Activated naive CD8-positive, alpha-beta T cell treated with anti-CD3 and anti-CD28 coated beads for 36 hours (primary cell): ENCODE measurements at regions not wholly inside any gene's neighbourhood (a gene's known extent, or its start where the extent isn't known, plus 50 kb on each side); places are given as distances from the start of the nearest gene placed in this dataset.
A peak's percentile ranks its signal among the peaks of the same experiment; 100 is the strongest.
"Not testable (repeated sequence)": the region's sequence is repeated elsewhere in the genome, so short reads cannot be mapped to it uniquely, and the experiment has no call there.

Source experiments
- DNase-seq: peaks from one replicate; pipeline ENCODE4 v3.0.0; 2021
- H3K27ac Mint-ChIP-seq: one replicate; pipeline ENCODE4 v1.8.0; 2022; ENCODE audit warnings: mild to moderate bottlenecking, moderate library complexity, mixed read lengths
- H3K27me3 Mint-ChIP-seq: one replicate; pipeline ENCODE4 v1.8.0; 2022; ENCODE audit warnings: mild to moderate bottlenecking, mixed read lengths
- H3K36me3 Mint-ChIP-seq: one replicate; pipeline ENCODE4 v1.8.0; 2021; ENCODE audit warnings: mild to moderate bottlenecking, mixed read lengths
- H3K4me1 Mint-ChIP-seq: one replicate; pipeline ENCODE4 v1.8.0; 2021; ENCODE audit warnings: mixed read lengths
- H3K4me3 Mint-ChIP-seq: one replicate; pipeline ENCODE4 v1.8.0; 2022; ENCODE audit warnings: mild to moderate bottlenecking, moderate library complexity, mixed read lengths
- H3K9me3 Mint-ChIP-seq: one replicate; pipeline ENCODE4 v1.8.0; 2022; ENCODE audit warnings: mixed read lengths

DNA sequence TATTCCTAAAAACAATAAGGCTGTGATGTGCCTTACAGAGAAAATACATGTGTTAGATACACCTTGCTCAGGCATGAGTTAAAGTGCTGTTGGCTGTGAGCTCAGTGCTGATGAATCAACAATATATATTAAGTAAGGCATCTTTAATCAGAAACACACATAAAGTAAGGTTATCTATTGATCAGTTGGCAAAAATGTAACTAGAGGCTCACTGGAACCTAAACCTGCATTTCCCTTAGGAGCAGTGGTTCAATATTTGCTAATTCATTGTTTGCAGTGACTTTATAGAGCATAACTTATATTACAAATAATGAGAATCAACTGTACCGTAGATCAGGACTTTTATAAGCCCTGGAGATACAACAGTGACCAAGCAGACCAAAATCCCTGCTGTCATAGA is 77.0 kb upstream of the CYP1B1 start:
- no peaks in the 10 kb centered on the region for H3K4me1 Mint-ChIP-seq
- H3K4me3 Mint-ChIP-seq = no peak overlapping the region
- H3K27ac Mint-ChIP-seq = no peak overlapping the region
- H3K27me3 Mint-ChIP-seq = peaks cover 36% of the 10 kb centered on the region
- no peak for DNase-seq
- H3K36me3 Mint-ChIP-seq = no peaks in the 10 kb centered on the region
- H3K9me3 Mint-ChIP-seq = no peaks in the 10 kb centered on the region

GRCh38 chr2:38152035-38152434 is 76.1 kb upstream of the CYP1B1 start:
- peaks cover 31% of the 10 kb centered on the region for H3K27me3 Mint-ChIP-seq
- no peaks in the 10 kb centered on the region for H3K9me3 Mint-ChIP-seq
- no peak overlapping the region for H3K4me3 Mint-ChIP-seq
- H3K36me3 Mint-ChIP-seq = no peaks in the 10 kb centered on the region
- DNase-seq = no peak
- peaks cover 3% of the 10 kb centered on the region for H3K4me1 Mint-ChIP-seq
- no peak overlapping the region for H3K27ac Mint-ChIP-seq

GRCh38 chr2:38149531-38149930 is 73.6 kb upstream of the CYP1B1 start:
- Mint-ChIP-seq H3K4me3 (no peak overlapping the region), H3K36me3 (no peaks in the 10 kb centered on the region), H3K27ac (no peak overlapping the region), H3K27me3 (peaks cover 15% of the 10 kb centered on the region), H3K4me1 (peaks cover 13% of the 10 kb centered on the region), H3K9me3 (no peaks in the 10 kb centered on the region)
- no peak for DNase-seq

- H3K27ac Mint-ChIP-seq = no peak overlapping the region
- H3K4me3 Mint-ChIP-seq = no peak overlapping the region
These were observed 72.5 kb upstream of the CYP1B1 start for GRCh38 chr2:38148501-38148900.

DNA sequence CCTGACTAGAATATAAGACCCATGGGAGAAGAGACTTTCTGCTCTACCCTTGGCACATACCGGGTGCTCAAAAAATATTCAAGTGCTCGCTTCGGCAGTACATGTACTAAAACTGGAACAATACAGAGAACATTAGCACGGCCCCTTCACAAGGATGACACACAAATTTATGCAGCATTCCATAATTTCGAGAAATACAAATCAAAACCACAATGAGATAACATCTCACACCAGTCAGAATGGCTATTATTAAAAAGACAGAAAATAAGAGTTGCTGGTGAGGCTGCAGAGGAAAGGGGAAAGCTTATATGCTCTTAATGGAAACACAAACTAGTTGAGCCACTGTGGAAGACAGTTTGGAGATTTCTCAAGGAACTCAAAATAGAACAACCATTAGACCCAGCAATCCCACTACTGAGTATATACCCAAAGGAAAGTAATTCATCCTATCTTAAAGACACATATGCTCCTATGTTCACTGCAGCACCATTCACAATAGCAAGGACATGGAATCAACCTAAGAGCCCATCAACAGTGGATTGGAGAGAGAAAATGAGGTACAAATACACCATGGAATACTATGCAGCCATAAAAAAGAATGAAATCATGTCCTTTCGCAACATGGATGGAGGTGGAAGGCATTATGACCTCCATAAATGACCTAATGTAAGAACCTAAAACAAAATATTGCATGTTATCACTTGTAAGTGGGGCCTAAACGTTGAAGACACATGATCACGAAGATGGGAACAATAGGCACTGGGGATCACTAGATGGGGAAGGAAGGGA is 71.6 kb upstream of the CYP1B1 start:
- Mint-ChIP-seq H3K4me3 (no peak overlapping the region), H3K4me1 (peaks cover 13% of the 10 kb centered on the region), H3K27ac (peak overlapping the region; percentile 67), H3K36me3 (no peaks in the 10 kb centered on the region), H3K27me3 (peaks cover 4% of the 10 kb centered on the region), H3K9me3 (no peaks in the 10 kb centered on the region)
- no peak for DNase-seq

More at GRCh38 chr2:38148501-38148900, 72.5 kb upstream of the CYP1B1 start:
- H3K27me3 Mint-ChIP-seq = peaks cover 7% of the 10 kb centered on the region
- no peaks in the 10 kb centered on the region for H3K9me3 Mint-ChIP-seq
- no peaks in the 10 kb centered on the region for H3K36me3 Mint-ChIP-seq
- DNase-seq = no peak
- H3K4me1 Mint-ChIP-seq = peaks cover 13% of the 10 kb centered on the region

DNA sequence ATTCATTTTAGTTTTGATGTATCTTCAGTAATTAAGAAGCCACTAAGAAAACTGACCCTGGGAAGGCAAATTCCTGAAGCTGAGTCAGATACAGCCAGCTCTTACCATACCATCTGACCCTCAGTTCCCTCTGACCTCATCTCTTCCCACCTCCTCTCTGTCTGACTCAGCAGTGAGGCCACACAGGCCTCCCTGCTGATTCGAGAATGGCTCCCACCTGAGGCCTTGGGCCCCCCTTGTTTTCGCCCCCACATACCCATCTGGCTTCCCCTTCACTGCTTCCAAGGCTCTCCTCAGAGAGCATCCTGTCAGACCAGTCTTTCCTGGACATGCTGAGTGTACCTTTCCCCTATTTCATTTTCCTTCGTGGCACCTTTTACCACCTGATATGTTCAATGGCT is 71.0 kb upstream of the CYP1B1 start:
- peak; percentile 38 for DNase-seq
- peaks cover 13% of the 10 kb centered on the region for H3K4me1 Mint-ChIP-seq
- H3K9me3 Mint-ChIP-seq = no peaks in the 10 kb centered on the region
- no peaks in the 10 kb centered on the region for H3K36me3 Mint-ChIP-seq
- no peak overlapping the region for H3K4me3 Mint-ChIP-seq
- H3K27ac Mint-ChIP-seq = peak overlapping the region; percentile 67
- peaks cover 9% of the 10 kb centered on the region for H3K27me3 Mint-ChIP-seq

- Mint-ChIP-seq H3K36me3 (no peaks in the 10 kb centered on the region), H3K4me3 (no peak overlapping the region), H3K4me1 (peaks cover 13% of the 10 kb centered on the region), H3K27ac (peak overlapping the region; percentile 67), H3K27me3 (peaks cover 11% of the 10 kb centered on the region), H3K9me3 (no peaks in the 10 kb centered on the region)
- peak; percentile 34 for DNase-seq
These were observed 70.4 kb upstream of the CYP1B1 start for GRCh38 chr2:38146275-38146906.

DNA sequence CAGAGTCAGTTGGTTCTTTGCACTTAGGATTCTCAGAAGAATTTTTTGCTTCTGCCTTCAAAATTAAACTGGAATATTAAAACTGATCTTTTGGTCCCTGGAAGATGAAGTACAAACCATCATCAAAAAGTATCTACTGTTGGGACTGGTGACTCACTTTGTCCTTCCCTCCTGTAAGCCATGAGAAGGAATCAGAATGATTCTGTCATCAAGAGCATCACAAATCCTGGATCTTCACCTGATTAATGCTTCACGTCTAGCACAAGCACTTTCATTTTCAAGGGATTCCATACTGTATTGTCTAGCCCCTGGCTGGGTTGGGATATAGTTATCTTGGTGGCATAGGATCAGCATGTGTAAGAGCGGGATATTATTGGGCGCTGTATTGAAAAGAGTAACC is 69.3 kb upstream of the CYP1B1 start:
- peaks cover 10% of the 10 kb centered on the region for H3K27me3 Mint-ChIP-seq
- DNase-seq = no peak
- peaks cover 13% of the 10 kb centered on the region for H3K4me1 Mint-ChIP-seq
- no peak overlapping the region for H3K4me3 Mint-ChIP-seq
- H3K36me3 Mint-ChIP-seq = no peaks in the 10 kb centered on the region
- no peaks in the 10 kb centered on the region for H3K9me3 Mint-ChIP-seq
- no peak overlapping the region for H3K27ac Mint-ChIP-seq

- H3K27me3 Mint-ChIP-seq = peaks cover 7% of the 10 kb centered on the region
- H3K4me1 Mint-ChIP-seq = peaks cover 13% of the 10 kb centered on the region
- no peak overlapping the region for H3K4me3 Mint-ChIP-seq
- no peak overlapping the region for H3K27ac Mint-ChIP-seq
- no peaks in the 10 kb centered on the region for H3K9me3 Mint-ChIP-seq
- H3K36me3 Mint-ChIP-seq = no peaks in the 10 kb centered on the region
- no peak for DNase-seq
These were observed 66.7 kb upstream of the CYP1B1 start for GRCh38 chr2:38142627-38143026.

DNA sequence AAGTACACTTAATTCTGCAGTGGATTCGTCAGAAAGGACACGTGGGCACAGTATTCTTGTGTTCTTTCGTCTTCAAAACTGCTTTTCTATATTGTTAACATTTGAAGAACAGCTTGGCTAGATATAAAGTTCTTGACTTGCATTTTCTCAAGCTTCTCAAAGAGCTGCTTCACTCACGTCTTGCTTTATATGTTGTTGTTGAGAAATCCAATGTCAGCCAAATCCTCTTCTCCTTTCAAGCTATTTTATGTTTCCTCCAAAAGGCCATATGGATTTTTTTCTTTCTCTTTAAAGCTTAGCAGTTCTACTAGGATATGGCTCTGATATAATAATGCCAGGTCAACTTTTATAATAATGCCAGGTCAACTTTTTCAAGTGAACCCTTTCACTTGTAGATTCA is 65.5 kb upstream of the CYP1B1 start:
- peaks cover 8% of the 10 kb centered on the region for H3K27me3 Mint-ChIP-seq
- peaks cover 4% of the 10 kb centered on the region for H3K36me3 Mint-ChIP-seq

DNA sequence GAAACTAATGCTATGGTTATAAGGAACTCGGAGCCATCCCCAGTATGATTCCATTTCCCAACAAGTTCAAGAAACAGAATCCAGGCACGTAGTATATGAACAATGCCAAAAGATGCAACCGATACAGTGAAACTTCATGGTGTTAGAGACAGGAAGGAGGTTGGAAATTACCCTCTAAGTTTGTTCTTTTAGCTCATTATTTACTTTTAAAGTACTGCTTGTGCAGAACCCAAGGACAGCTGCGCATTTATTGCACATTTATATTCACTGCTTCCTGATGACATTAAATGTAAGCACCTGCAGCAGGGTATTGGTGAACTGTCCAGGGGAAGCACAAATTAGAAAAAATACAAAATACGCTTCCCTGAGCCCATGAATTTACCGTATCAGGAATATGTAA is 63.0 kb upstream of the CYP1B1 start:
- Mint-ChIP-seq H3K27ac (no peak overlapping the region), H3K4me3 (no peak overlapping the region), H3K27me3 (peaks cover 16% of the 10 kb centered on the region), H3K4me1 (no peaks in the 10 kb centered on the region), H3K36me3 (peaks cover 4% of the 10 kb centered on the region), H3K9me3 (peaks cover 5% of the 10 kb centered on the region)
- DNase-seq = no peak

More for the DNA sequence above, 65.5 kb upstream of the CYP1B1 start:
- H3K4me3 Mint-ChIP-seq = no peak overlapping the region
- H3K9me3 Mint-ChIP-seq = peaks cover 2% of the 10 kb centered on the region
- no peak for DNase-seq
- no peak overlapping the region for H3K27ac Mint-ChIP-seq
- H3K4me1 Mint-ChIP-seq = peaks cover 4% of the 10 kb centered on the region

DNA sequence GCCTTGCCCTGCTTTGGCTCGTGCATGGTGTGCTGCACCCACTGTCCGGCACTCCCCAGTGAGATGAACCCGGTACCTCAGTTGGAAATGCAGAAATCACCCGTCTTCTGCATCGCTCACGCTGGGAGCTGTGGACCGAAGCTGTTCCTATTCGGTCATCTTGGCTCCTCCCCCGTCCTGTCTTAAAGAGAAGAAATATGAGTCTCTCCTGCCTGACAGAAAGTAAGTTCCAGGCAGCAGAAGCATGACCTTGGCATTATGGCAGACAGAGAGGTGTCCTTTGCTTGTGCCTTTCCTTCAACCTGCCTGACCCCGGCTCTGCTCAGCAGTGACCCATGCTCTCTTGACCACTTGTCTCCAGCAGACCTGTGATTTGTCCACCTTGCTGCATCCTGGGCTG is 62.5 kb upstream of the CYP1B1 start:
- H3K36me3 Mint-ChIP-seq = peaks cover 4% of the 10 kb centered on the region
- H3K4me1 Mint-ChIP-seq = no peaks in the 10 kb centered on the region
- H3K27ac Mint-ChIP-seq = no peak overlapping the region
- peaks cover 5% of the 10 kb centered on the region for H3K9me3 Mint-ChIP-seq
- no peak for DNase-seq
- no peak overlapping the region for H3K4me3 Mint-ChIP-seq
- peaks cover 16% of the 10 kb centered on the region for H3K27me3 Mint-ChIP-seq

GRCh38 chr2:38137958-38138357 is 62.0 kb upstream of the CYP1B1 start:
- H3K27ac Mint-ChIP-seq, H3K4me3 Mint-ChIP-seq: not testable (repeated sequence)

GRCh38 chr2:38131676-38132075 is 55.7 kb upstream of the CYP1B1 start:
- peaks cover 1% of the 10 kb centered on the region for H3K4me1 Mint-ChIP-seq
- no peak for DNase-seq
- H3K27ac Mint-ChIP-seq = no peak overlapping the region
- no peak overlapping the region for H3K4me3 Mint-ChIP-seq
- H3K9me3 Mint-ChIP-seq = peaks cover 21% of the 10 kb centered on the region
- H3K36me3 Mint-ChIP-seq = peaks cover 7% of the 10 kb centered on the region
- peaks cover 9% of the 10 kb centered on the region for H3K27me3 Mint-ChIP-seq

More at GRCh38 chr2:38137958-38138357, 62.0 kb upstream of the CYP1B1 start:
- H3K36me3 Mint-ChIP-seq, DNase-seq, H3K9me3 Mint-ChIP-seq, H3K4me1 Mint-ChIP-seq: not testable (repeated sequence)
- peaks cover 16% of the 10 kb centered on the region for H3K27me3 Mint-ChIP-seq

GRCh38 chr2:38130876-38131275 is 54.9 kb upstream of the CYP1B1 start:
- DNase-seq = no peak
- Mint-ChIP-seq H3K4me3 (no peak overlapping the region), H3K27ac (no peak overlapping the region), H3K27me3 (peaks cover 2% of the 10 kb centered on the region), H3K36me3 (peaks cover 8% of the 10 kb centered on the region), H3K4me1 (peaks cover 1% of the 10 kb centered on the region), H3K9me3 (peaks cover 24% of the 10 kb centered on the region)

DNA sequence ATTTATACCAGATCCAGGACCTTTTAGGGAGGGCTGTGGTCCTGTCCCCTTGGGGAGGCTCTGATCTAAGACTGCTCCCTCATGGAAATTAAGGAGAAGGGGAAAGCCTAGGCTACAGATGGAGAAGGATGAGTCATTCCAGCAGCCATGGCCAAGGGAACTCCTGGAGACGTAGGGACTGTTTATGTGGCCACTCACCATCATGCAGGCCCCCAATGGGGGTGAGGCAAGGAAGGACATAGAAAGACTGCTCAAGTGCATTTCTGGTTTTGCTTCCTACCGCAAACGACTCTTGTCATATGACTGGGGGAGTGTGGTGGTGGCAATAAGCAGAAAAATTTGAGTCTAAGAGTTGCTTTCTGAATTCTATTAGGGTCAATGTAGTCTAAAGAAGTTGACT is 54.0 kb upstream of the CYP1B1 start:
- H3K9me3 Mint-ChIP-seq = peaks cover 27% of the 10 kb centered on the region
- H3K4me1 Mint-ChIP-seq = peaks cover 1% of the 10 kb centered on the region
- no peak overlapping the region for H3K4me3 Mint-ChIP-seq
- no peak overlapping the region for H3K27ac Mint-ChIP-seq
- DNase-seq = no peak
- H3K27me3 Mint-ChIP-seq = no peaks in the 10 kb centered on the region
- H3K36me3 Mint-ChIP-seq = peaks cover 8% of the 10 kb centered on the region
